GM21360 (cell line): ENCODE measurements at regions not wholly inside any gene's neighbourhood (a gene's known extent, or its start where the extent isn't known, plus 50 kb on each side); places are given as distances from the start of the nearest gene placed in this dataset.

Experiments used
- ATAC-seq: cut with Tn5 transposase; IDR thresholded peaks from one replicate; pipeline ENCODE4 v1.9.1; 2021; ENCODE audit warnings: mild to moderate bottlenecking, moderate library complexity; ENCODE audit not compliant: unreplicated experiment

GRCh38 chr5:113792806-113793205 is 279.3 kb downstream of the YTHDC2 start:
- no peak for ATAC-seq

GRCh38 chr5:113794981-113795380 is 281.5 kb downstream of the YTHDC2 start:
- no peak for ATAC-seq

- no peak for ATAC-seq
These were observed 287.2 kb downstream of the YTHDC2 start for GRCh38 chr5:113800686-113801085.

- no peak for ATAC-seq
These were observed 290.8 kb downstream of the YTHDC2 start for GRCh38 chr5:113804264-113804663.

GRCh38 chr5:113804943-113805342 is 291.4 kb downstream of the YTHDC2 start:
- no peak for ATAC-seq

- no peak for ATAC-seq
These were observed 292.8 kb downstream of the YTHDC2 start for GRCh38 chr5:113806250-113806649.

- ATAC-seq: no peak
These were observed 293.4 kb downstream of the YTHDC2 start for GRCh38 chr5:113806904-113807303.

- ATAC-seq: no peak
These were observed 294.0 kb downstream of the YTHDC2 start for GRCh38 chr5:113807427-113807991.

GRCh38 chr5:113808956-113809355 is 295.5 kb downstream of the YTHDC2 start:
- no peak for ATAC-seq

- no peak for ATAC-seq
These were observed 296.1 kb downstream of the YTHDC2 start for GRCh38 chr5:113809626-113810025.

GRCh38 chr5:113813466-113813865 is 300.0 kb downstream of the YTHDC2 start:
- ATAC-seq: no peak

- no peak for ATAC-seq
These were observed 304.2 kb downstream of the YTHDC2 start for GRCh38 chr5:113817683-113818082.

GRCh38 chr5:113823696-113824095 is 310.2 kb downstream of the YTHDC2 start:
- no peak for ATAC-seq

- no peak for ATAC-seq
These were observed 310.8 kb downstream of the YTHDC2 start for GRCh38 chr5:113824307-113824706.

GRCh38 chr5:113825176-113825575 is 311.7 kb downstream of the YTHDC2 start:
- ATAC-seq: no peak

GRCh38 chr5:113846941-113847340 is 333.4 kb downstream of the YTHDC2 start:
- ATAC-seq: no peak

- ATAC-seq: no peak
These were observed 350.9 kb downstream of the YTHDC2 start for GRCh38 chr5:113864437-113864836.

GRCh38 chr5:113866763-113867162 is 353.3 kb downstream of the YTHDC2 start:
- no peak for ATAC-seq

- ATAC-seq: no peak
These were observed 356.1 kb downstream of the YTHDC2 start for GRCh38 chr5:113869611-113870010.

- ATAC-seq: no peak
These were observed 358.5 kb downstream of the YTHDC2 start for GRCh38 chr5:113871972-113872371.

GRCh38 chr5:113875096-113875495 is 361.6 kb downstream of the YTHDC2 start:
- ATAC-seq: no peak

GRCh38 chr5:113891491-113891890 is 378.0 kb downstream of the YTHDC2 start:
- no peak for ATAC-seq

- ATAC-seq: no peak
These were observed 383.3 kb downstream of the YTHDC2 start for GRCh38 chr5:113896789-113897188.
